ENCODE measurements at regions not wholly inside any gene's neighbourhood (a gene's known extent, or its start where the extent isn't known, plus 50 kb on each side); places are given as distances from the start of the nearest gene placed in this dataset.

DNA sequence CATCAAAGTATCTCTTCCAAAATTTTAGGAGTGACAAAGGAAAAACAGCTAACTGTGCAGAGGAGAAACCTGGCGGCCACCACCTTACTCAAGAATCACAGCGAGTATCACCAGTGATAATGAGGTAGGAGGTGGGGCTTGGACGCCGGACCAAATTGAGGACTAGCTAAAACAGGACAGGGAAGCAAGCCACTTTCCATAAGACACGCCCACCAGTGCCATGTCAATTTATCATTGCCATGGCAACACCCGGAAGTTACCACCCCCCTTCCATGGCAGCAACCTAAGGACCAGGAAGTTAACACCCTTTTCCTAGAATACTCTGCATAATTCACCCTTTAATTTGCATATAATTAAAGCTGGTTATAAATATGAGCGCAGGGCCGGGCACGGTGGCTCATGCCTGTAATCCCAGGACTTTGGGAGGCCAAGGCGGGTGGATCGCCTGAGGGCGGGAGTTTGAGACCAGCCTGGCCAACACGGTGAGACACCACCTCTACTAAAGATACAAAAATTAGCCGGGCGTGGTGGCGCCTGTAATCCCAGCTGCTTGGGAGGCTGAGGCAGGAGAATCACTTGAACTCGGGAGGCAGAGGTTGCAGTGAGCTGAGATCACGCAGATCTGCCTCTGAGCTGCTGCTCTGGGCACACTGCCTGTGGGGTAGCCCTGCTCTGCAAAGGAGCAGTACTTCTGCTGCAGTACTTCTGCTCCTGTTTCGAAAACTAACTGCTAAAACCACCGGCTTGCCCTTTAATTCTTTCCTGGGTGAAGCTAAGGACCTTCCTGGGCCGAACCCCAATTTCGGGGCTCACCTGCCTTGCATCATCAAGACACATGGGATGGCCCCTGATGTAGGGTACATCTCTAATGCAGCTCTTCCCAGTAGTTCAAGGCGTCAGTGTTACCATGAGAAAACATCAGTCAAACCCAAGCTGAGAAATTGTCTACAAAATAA, 116.7 kb downstream of the HMX1 start:
- no peak for DNase-seq

DNA sequence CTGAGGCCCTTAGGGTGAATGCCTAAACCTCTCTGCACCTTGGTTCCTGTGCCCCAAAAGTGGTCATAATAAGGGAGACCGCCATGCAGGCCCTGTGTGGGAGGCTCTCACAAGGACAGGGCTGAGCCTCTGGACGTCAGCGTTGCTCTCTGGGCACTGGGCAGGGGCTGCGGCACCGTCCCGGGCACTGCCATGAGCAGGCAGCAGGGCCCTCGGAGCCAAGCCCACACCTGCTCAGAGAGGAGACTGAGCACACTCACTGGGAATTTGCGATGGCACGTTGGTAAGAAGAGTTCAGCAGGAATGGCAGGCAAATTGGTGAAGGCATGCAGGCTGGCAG, 123.4 kb downstream of the HMX1 start:
- no peak for DNase-seq

DNA sequence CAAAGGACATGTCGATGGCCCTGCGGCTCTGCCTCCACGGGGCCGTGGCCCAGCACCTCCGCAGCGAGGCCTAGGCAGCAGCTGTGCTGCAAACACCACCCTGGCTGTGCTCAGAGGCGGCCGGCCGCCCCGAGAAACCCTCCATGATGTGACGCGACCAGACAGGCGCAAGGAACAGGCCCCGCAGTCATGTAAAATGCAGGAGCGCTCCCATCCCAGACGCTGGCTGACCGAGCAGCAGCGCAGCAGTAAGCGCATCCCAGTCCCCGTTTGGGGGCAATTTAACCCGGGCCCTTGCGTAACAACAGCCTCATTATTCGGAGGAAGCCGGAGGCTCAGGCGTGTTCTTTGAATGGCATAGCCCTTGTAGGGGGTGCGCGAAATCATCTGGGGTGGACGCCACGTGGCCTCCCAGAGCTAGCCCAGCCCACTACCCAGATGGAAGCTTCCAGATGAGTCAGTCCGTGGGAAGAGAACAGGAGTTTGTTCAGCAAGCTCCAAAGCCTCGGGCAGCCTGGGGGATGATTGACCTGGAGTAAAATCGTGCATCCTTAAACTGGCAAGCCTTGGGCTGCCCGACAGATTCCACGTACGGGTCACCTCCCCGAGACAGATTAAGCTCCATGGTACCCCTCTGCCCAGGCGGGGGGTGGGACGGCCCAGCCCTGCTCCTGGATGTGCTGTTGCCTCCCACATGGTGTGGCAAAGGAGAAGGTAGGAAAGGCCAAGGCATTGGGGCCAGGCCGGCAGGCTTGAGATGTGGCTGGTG, 124.0 kb downstream of the HMX1 start:
- DNase-seq: no peak

DNA sequence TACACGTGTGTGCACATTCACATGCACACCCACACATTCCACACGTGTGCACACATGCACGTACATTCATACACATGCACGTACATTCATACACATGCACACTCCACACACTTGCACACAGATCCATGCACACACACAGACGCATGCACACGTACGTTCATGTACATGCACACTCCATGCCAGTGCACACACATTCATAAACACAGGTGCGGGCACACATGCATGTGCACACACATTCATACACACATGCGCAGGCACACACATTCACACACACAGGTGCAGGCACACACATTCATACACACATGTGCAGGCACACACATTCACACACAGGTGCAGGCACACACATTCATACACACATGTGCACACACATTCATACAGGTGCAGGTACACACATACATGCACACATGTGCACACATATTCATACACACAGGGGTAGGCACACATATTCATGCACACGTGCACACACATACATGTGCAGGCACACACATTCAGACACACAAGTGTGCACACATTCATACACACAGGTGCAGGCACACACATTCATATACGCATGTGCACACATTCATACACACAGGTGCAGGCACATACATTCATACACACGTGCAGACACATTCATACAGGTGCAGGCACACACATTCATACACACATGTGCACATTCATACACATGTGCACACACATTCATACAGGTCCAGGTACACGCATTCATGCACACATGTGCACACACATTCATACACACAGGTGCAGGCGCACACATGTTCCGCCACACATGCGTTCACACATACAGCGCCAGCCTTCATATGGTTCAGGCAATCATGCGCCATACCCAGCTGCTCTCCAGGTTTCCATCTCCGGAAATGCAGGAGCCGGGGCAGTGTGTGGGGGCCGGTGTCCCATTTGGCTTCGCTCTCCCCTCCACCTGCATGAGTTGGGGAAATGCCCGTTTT, 124.8 kb downstream of the HMX1 start:
- no peak for DNase-seq

DNA sequence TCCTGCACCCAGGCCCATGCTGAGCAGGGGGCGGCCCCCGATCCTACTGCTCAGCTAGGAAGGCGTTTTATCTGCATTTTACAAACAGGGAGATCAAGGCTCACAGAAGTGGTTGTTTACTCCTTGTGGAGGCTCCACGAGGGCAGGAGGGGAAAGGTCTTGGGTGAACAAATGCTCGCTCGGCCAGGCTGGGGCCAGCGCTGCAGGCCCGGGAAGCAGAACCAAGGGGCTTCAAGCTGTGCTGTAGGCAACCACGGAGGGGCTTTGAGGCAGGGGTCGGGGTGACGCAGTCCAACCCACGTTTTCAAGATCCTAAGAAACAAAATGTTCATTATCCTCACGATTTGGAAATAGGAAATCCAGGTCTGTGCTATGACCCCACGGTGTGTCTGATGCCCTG, 125.8 kb downstream of the HMX1 start:
- DNase-seq: no peak

DNA sequence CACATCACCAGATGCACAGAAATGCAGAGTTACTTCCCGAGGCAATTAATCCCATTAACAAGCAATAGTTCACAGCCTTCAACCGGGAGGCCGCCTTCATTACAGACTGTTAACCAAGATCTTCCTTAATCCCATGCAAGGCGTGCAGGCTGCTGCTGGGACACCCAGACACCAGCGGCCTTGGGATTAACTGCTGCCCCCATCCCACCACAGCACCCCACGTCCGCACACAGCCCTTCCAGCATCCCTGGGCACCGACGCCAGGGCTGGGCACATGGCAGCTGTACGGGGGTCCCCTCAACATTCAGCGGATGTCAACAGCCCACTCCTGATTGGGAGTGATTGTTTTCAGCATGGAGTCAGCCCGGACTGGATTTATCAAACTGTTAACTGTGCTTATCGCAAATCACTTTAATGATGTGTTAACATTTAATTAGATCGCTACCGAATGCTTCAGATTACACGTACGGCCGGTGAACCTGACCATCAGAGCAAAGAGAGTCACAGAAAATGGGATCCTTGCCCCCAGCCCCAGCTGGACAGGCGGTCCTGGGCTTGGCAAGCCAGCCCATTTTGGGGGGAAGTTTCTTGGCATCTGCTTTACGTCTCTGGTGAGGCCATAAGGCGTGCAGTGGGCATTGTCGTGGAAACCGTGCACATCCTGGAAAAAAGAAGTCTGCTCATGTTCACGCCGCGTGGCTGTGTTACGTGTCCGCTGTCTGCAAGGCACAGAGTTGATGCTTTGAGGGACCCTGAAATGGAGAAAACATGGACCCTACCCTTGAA, 126.4 kb downstream of the HMX1 start:
- DNase-seq: no peak

DNA sequence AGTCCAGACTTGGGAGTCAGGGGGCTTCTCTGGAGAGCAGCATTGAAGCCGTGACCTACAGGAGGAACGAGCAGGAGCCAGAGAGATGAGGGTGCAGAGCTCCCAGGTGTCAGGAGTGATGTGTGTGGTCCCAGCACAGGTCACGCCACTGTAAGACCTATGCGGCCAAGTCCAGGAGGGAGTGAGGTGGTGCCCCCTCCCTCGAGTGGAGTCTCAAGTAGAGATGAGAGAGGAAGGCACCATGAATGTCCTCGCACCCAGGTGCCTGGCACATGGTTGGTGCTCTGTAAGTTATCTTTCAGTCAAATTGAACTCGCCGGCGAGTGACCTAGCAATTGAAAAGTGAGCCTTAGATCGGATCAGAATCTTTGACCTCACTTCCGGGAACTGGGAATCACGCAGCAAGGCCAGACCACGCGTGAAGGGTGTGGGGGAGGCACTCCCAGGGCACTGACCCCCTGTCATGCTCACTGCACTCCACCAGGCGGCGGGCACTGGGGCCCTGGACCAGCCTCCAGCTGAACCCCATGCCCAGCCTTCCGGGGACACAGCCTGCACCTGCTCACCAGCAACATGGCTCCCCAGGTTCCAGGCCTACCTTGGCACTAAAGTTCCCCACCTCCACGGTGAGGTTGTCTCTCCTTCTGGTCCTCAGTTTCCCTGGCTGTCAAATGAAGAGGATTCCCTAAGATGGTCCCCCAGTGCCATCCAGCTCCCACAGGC, 127.4 kb downstream of the HMX1 start:
- no peak for DNase-seq

DNA sequence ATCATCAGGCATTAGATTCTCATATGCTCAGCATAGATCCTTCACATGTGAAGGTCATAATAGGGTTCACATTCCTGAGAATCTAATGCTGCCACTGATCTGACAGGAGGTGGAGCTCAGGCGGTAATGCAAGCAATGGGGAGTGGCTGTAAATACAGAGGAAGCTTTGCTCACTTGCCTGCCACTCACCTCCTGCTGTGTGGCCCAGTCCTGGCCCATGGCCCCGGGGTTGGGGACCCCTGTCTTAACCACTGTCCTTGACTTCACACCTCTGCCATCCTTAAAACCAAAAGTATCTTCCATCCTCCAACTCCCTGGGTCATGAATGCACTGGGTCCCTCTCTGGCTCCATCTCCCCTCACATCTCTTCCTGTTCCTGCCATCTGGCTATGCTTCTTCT, 129.1 kb downstream of the HMX1 start:
- no peak for DNase-seq

DNA sequence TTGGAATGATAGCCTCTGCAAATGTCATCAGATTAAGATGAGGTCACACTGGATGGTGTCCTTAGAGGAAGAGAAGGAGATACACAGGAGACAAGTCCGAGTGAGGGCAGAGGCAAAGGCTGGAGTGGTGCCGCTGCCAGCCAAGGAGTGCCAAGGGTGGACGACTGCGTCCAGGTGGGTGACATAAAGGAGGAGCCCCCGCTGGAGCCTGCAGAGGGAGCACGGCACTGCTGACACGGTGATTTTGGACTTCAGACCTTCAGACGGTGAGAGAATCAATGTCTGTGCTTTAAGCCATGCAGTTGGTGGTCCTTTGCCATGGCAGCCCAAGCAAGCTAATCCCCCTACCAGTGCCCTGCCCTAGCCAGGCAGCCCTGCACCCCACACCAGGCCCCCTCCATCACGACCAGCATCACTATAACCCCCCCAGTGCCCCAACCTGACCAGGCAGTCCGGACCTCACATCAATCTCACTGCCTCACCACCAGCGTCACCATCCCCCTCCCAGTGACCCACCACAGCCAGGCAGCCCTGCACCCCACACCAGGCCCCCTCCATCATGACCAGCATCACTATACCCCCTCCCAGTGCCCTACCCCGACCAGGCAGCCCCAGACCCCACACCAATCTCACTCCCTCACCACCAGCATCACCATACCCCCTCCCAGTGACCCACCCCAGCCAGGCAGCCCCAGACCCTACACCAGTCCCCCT, 130.0 kb downstream of the HMX1 start:
- DNase-seq: no peak

DNA sequence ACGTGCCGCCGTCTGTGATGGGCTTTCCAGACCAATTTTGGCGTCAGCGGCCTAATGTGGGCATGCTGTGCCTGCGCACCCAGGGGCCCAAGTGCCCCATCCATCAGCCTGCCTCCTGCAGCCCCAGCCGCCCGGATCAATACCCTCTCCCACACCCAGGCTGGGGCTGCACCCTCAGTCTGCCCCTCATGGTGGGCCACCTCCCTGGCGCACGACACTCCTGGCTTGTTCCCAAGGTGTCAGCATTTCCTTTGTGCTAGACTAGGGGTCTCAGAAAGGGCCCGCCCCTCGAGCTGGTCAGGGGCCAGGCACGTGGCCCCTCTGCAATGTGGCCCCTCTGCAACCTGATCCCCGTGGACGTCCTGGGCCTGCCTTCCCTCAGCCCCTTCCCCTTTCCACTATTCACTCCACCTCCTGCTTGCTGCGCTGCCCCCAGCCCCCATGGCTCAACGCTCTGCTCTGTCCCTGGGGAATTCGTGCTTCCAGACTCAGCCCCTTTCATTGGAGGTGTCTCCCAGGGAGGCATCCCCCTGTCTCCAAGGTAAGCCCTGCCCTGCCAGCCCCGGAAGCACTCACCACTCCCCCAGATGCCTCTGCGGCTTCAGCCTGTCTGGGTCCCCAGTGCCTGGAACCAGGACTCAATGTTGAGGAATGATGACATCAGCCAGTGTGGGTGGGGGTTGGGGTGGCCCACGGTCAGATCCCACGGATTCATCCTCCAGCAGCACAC, 130.8 kb downstream of the HMX1 start:
- no peak for DNase-seq

DNA sequence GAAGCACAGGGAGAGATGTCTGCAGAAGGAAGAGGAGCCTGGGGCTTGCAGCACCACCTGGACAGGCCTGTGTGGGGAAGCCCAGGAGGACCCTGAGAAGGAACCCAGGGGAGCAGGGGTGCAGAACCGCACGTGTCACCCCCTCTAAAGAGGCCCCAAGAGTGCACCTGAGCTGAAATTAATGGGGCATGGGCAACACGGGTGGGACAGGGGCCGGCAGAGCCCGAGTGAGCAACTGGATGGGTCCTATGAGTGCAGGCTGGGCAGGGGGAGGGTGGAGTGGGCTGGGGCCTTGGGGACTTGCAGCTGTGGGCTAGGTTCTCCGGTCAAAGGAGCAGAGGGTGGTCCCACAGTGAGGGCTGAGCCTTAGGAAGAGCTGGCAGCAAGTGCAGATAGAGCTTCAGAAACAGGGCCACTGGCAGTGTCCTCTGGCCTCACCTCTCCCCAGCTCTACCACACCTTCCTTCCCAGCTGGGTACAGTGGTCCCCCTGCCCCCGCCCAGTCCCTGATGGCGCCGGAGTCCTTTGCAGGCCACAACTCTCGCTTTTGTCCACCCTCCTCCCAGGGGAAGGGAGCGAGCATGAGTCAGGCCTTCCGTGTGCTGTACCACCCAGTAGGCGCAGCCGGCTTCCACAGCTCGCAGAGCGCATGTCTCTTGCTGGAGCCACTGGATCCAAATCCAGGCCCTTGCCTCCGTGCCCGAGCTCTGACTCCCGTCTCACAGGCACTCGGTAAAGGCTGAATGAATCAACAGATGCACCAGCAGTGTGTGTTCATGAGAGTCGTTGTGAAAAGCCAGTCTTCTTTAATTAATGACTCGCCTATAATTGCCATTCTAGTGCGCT, 131.6 kb downstream of the HMX1 start:
- no peak for DNase-seq

DNA sequence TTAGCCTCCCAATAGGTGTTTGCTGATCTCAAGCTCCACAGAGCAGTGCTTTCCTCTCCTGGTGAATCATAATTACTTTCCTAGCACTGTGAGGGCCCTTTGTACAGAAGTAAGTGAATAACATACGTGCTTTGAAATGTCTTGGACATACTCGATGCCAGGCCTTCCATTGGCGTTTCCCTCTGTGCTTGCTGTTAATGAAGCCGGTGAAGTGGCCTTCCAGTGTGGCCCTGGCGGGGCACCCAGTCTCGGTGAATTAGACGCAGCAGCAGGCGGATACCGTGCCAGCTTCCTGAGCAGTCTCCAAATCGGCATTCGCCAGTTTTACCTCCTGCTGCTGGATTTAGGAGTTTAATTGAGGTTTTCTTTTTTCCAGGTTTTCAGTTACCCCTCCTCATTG, 132.3 kb downstream of the HMX1 start:
- DNase-seq: no peak

DNA sequence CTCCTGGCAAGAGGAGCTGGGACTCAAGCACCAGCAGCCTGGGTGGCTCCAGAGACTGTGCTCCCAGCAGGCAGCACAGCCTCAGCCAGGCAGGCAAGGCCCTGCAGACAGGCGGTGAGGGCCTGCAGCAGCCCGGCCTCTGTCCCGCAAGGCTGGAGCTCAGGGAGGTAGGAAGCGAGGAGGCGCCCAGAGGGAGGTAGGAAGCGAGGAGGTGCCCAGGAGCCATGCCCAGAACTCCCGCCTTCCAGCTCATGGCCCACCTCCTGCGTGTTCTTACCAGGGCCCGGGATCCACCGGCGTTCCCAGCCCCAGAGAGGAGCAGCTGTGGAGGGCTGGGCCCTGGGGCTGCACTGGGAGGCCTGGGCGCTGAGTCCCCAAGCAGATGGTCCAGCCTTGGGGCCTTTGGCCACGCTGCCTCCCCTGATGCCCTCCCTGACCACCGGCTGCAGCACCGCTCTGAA, 133.1 kb downstream of the HMX1 start:
- no peak for DNase-seq

DNA sequence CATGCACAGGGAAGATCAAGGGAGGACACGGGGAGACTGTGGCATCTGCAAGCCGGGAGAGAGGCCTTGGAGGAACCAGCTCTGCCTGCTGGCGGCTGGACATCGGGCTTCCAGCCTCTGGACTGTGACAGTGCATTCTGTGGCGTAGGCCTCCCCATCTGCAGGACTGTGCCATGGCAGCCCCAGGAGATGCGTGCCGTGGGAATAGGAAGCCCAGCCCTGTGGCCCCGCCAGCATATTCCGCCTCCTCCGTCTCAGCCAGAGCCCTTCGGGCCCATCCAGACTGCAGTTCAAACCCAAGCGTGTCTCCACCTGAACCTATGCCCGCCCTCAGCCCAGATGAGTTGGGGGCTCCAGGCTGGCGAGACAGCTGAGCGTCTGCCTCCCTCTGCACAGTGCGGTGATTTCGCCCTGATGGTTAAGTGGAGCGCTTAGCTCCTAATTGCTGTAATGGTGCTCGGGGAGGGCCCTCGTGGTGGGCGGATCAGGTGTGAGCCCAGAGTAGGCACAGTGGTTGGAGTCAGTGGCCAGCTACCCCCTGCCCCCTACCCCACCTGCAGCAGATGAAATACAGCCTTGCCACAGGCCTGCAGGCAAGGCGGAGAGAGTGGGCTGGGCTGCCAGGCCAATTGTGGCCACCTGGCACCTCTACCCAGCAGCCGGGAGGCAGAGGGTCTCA, 133.9 kb downstream of the HMX1 start:
- no peak for DNase-seq

DNA sequence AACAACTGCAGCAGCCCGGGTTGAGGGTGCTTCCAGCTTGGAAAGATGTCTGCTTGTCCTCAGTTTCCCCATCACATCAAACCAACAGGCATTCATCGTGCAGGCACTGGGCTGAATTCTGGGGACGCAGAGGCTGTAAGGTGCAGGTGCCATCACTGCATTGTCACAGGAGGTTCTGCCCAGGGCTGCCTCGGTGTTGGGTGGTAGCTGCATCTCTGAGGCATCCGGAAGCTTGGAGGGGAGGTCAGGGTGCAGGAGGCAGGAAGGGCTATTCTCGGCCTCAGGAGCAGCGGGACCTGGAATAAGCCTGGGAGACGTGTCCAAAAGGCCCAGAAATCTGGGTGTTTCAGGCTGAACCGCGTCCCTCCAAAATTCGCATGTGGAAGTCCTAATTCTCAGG, 134.6 kb downstream of the HMX1 start:
- no peak for DNase-seq

DNA sequence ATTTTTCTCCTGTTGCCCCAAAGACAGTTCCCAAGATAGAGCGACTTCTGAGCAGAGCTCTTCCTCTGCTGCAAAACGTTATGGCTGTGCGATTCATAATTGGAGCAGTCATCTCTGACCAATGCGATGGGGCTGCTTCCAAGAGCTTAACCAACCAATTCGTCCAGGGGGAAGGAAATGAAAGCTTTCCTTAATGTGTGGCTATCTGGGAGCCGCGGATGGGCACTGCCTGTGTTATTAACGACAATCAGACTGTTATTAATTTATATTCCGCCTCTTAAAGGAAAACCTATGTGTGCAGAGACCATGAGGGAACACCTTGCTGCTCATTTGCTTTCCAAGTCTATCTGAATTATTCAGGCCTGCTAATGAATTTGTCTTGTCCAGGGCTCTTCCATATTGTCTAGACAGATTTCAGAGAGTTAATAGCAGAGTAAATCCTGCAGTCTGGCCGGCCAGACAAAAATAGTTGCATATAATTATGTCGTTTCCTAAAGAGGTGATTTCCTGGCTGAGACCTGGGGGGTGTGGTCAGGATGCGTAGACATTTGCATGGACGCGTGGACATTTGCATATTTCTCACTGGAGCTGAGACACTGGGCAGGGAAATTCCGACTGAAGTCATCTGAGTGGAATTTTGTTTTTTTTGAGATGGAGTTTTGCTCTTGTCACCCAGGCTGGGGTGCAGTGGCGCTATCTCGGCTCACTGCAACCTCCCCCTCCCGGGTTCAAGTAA, 135.4 kb downstream of the HMX1 start:
- DNase-seq: no peak

DNA sequence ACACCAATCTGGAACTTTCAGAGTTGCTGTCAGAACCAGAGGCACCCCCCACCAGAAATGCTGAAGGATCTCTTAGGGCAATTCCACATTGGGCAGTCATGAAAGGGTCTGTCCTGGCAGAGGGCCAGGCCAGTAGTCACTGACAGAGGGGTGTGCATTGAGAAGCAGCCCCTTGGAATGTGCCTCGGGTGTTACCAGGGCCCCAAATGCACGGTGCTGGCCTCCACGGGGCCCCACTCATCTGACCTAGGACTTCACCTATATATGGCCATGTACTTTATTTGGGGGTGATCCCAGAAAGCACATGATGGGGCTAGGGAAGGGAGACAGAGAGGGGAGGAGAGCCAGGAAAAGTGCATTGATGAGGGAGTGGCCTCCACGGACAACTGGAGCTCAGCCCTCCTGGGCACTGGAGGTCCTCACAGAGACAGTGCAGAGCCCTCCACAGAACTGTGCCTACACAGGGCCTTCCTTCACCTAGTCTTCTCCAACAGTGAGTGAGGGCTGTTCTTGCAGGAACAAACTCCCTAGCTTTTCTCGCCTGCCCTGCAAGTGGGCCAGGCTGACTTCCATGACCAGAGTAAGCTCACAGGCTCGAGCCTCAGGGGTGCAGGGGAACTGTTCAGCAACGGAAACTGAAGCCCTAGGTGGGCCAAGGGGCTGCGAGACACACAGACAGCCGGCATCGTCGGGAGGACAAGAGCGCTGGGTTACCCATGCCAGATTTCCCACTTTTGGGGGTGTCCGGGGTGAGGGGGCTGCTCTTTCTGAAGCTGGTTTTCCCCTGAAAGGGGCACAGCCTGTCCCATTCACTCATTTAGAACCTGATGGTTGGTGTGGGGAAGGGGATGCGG, 136.2 kb downstream of the HMX1 start:
- no peak for DNase-seq

Measured in SHP77 (cell line).